SK-N-SH treated with all-trans-retinoic acid at 6 μM for 48 hours (cell line): ENCODE measurements at regions not wholly inside any gene's neighbourhood (a gene's known extent, or its start where the extent isn't known, plus 50 kb on each side); places are given as distances from the start of the nearest gene placed in this dataset.
"Not testable (repeated sequence)": the region's sequence is repeated elsewhere in the genome, so short reads cannot be mapped to it uniquely, and the experiment has no call there.

Experiments
- ATAC-seq: fragments of 200-7000 bp; cut with Tn5 transposase; 3 replicates; pipeline ENCODE4 v1.9.1; 2020; ENCODE audit warnings: mild to moderate bottlenecking, moderate library complexity
- ARNTL ChIP-seq: fragments of 450-650 bp; formaldehyde crosslinking; IDR thresholded peaks from 2 replicates; pipeline ENCODE4 v1.5.0; 2020; ENCODE audit warnings: low read depth, mild to moderate bottlenecking, moderate library complexity, borderline replicate concordance
- BACH2 ChIP-seq: fragments of 250-450 bp; sonication (Bioruptor Pico); IDR thresholded peaks from 2 replicates; pipeline ENCODE4 v1.9.0; 2021; ENCODE audit warnings: mild to moderate bottlenecking, borderline replicate concordance
- CREB5 ChIP-seq: fragments of 250-450 bp; sonication (Bioruptor Pico); IDR thresholded peaks from 2 replicates; pipeline ENCODE4 v1.5.1; 2020; ENCODE audit warnings: low read depth, mild to moderate bottlenecking, moderate library complexity
- CSDC2 ChIP-seq: fragments of 250-450 bp; sonication (Bioruptor Pico); IDR thresholded peaks from 2 replicates; pipeline ENCODE4 v1.5.0; 2020; ENCODE audit warnings: mild to moderate bottlenecking, moderate library complexity
- CSRNP3 ChIP-seq: fragments of 250-450 bp; sonication (Bioruptor Pico); IDR thresholded peaks from 2 replicates; pipeline ENCODE4 v1.5.1; 2021; ENCODE audit warnings: mild to moderate bottlenecking, moderate library complexity
- GLIS3 ChIP-seq: fragments of 250-450 bp; sonication (Bioruptor Pico); IDR thresholded peaks from 2 replicates; pipeline ENCODE4 v1.5.0; 2020; ENCODE audit warnings: mild to moderate bottlenecking, moderate library complexity
- ISL1 ChIP-seq: fragments of 250-450 bp; sonication (Bioruptor Pico); IDR thresholded peaks from 2 replicates; pipeline ENCODE4 v2.1.2; 2022; ENCODE audit warnings: mild to moderate bottlenecking, moderate library complexity
- OSR1 ChIP-seq: fragments of 250-450 bp; sonication (Bioruptor Pico); IDR thresholded peaks from 2 replicates; pipeline ENCODE4 v1.8.0; 2022; ENCODE audit warnings: moderate library complexity, mild to moderate bottlenecking, inconsistent platforms
- PATZ1 ChIP-seq: fragments of 250-450 bp; sonication (Bioruptor Pico); IDR thresholded peaks from 2 replicates; pipeline ENCODE4 v1.8.0; 2020; ENCODE audit warnings: mild to moderate bottlenecking, moderate library complexity, borderline replicate concordance
- PPARA ChIP-seq: fragments of 250-450 bp; sonication (Bioruptor Pico); IDR thresholded peaks from 2 replicates; pipeline ENCODE4 v1.5.0; 2020; ENCODE audit warnings: mild to moderate bottlenecking, borderline replicate concordance
- RARB ChIP-seq: fragments of 250-450 bp; sonication (Bioruptor Pico); IDR thresholded peaks from 2 replicates; pipeline ENCODE4 v1.8.0; 2021; ENCODE audit warnings: mild to moderate bottlenecking, moderate library complexity
- SNAI2 ChIP-seq: fragments of 250-450 bp; sonication (Bioruptor Pico); IDR thresholded peaks from 2 replicates; pipeline ENCODE4 v1.5.0; 2020; ENCODE audit warnings: mild to moderate bottlenecking, moderate library complexity
- TOX ChIP-seq: fragments of 250-450 bp; sonication (Bioruptor Pico); IDR thresholded peaks from 2 replicates; pipeline ENCODE4 v1.8.0; 2021; ENCODE audit warnings: mild to moderate bottlenecking, moderate library complexity, borderline replicate concordance
- TSHZ2 ChIP-seq: fragments of 250-450 bp; sonication (Bioruptor Pico); IDR thresholded peaks from 2 replicates; pipeline ENCODE4 v1.5.0; 2020; ENCODE audit warnings: mild to moderate bottlenecking, moderate library complexity
- ZC3H10 ChIP-seq: fragments of 250-450 bp; sonication (Bioruptor Pico); IDR thresholded peaks from 2 replicates; pipeline ENCODE4 v1.5.1; 2021; ENCODE audit warnings: mild to moderate bottlenecking, moderate library complexity
- ZFP3 ChIP-seq: fragments of 250-450 bp; sonication (Bioruptor Pico); IDR thresholded peaks from 2 replicates; pipeline ENCODE4 v1.5.0; 2020; ENCODE audit warnings: mild to moderate bottlenecking, moderate library complexity
- ZFP30 ChIP-seq: fragments of 450-650 bp; formaldehyde crosslinking; IDR thresholded peaks from 2 replicates; pipeline ENCODE4 v1.5.0; 2022; ENCODE audit warnings: mild to moderate bottlenecking, moderate library complexity
- ZNF565 ChIP-seq: fragments of 450-650 bp; formaldehyde crosslinking; conservative IDR thresholded peaks from 2 replicates; pipeline ENCODE4 v1.5.0; 2020; ENCODE audit warnings: low read depth, mild to moderate bottlenecking, moderate library complexity

- TF ChIP-seq OSR1 (CRISPR knock-in tag) (no peak), ZC3H10 (CRISPR knock-in tag) (no peak), ZNF565 (CRISPR knock-in tag) (no peak), SNAI2 (CRISPR knock-in tag) (no peak), ISL1 (CRISPR knock-in tag) (no peak), PATZ1 (CRISPR knock-in tag) (no peak), CSRNP3 (no peak), CREB5 (CRISPR knock-in tag) (no peak), TSHZ2 (CRISPR knock-in tag) (no peak), TOX (no peak), CSDC2 (CRISPR knock-in tag) (no peak), ARNTL (CRISPR knock-in tag) (no peak), ZFP30 (no peak), PPARA (CRISPR knock-in tag) (no peak), GLIS3 (no peak), BACH2 (CRISPR knock-in tag) (no peak), RARB (CRISPR knock-in tag) (no peak), ZFP3 (no peak)
- no peak for ATAC-seq
Observed at GRCh38 chr1:104266612-104267011, 516.9 kb downstream of the AMY1C start.

- ATAC-seq: not testable (repeated sequence)
Observed at GRCh38 chr1:104288322-104288721, 538.6 kb downstream of the AMY1C start.

GRCh38 chr1:104291156-104291555, 541.5 kb downstream of the AMY1C start:
- TF ChIP-seq PATZ1 (CRISPR knock-in tag): no peak
- no peak for TF ChIP-seq RARB (CRISPR knock-in tag)
- ATAC-seq: no peak

- ATAC-seq: no peak
- TF ChIP-seq CSRNP3 (no peak), RARB (CRISPR knock-in tag) (no peak), PATZ1 (CRISPR knock-in tag) (no peak), CREB5 (CRISPR knock-in tag) (no peak), ISL1 (CRISPR knock-in tag) (no peak), TSHZ2 (CRISPR knock-in tag) (0 out of 2 replicates have a peak, but pooled peaks have one; percentile 25)
Observed at GRCh38 chr1:104294259-104294658, 544.6 kb downstream of the AMY1C start.
